HG02610 (cell line): ENCODE measurements at regions not wholly inside any gene's neighbourhood (a gene's known extent, or its start where the extent isn't known, plus 50 kb on each side); places are given as distances from the start of the nearest gene placed in this dataset.
"Not testable (repeated sequence)": the region's sequence is repeated elsewhere in the genome, so short reads cannot be mapped to it uniquely, and the experiment has no call there.

Source experiments
- ATAC-seq: cut with Tn5 transposase; IDR thresholded peaks from one replicate; pipeline ENCODE4 v1.9.1; 2021; ENCODE audit warnings: mild to moderate bottlenecking, moderate library complexity; ENCODE audit not compliant: unreplicated experiment

- no peak for ATAC-seq
Observed at GRCh38 chr2:241956521-241957110, 87.1 kb downstream of the RTP5 start.

- ATAC-seq = no peak
Observed at GRCh38 chr2:241957276-241957675, 87.7 kb downstream of the RTP5 start.

DNA sequence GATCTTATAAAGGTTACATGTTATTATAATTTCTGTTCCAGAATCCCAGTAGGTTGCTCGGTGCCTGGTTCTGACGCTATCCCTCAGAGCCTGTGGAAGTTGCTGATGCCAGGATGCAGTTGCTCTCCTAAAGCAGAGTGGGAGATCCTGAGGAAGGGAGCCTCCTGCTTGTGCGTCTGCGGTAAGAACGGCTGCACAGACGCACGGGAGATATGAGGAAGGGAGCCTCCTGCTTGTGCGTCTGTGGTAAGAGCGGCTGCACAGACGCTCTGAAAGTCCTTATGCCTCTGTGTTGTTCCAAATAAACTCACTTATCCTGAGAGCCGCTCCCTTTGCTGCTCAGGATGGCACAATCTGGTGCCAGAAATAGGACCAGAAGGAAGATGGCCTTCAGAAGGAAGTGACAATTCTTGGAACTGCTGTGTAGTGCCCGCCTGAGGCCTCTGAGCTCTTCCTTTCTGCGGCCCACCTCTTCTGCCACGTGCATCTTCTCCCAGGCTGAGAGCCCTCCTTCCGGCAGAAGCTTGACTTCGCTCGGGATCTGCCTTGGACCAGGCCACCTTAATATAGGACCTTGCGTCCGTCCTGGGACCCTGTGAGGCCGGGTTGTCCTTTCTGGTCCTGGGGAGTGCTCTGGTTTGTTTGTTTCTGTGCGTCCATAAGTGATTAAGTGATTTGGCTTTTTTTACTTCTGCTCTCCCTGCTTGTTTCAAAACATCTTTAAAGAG is 89.5 kb downstream of the RTP5 start:
- no peak for ATAC-seq

DNA sequence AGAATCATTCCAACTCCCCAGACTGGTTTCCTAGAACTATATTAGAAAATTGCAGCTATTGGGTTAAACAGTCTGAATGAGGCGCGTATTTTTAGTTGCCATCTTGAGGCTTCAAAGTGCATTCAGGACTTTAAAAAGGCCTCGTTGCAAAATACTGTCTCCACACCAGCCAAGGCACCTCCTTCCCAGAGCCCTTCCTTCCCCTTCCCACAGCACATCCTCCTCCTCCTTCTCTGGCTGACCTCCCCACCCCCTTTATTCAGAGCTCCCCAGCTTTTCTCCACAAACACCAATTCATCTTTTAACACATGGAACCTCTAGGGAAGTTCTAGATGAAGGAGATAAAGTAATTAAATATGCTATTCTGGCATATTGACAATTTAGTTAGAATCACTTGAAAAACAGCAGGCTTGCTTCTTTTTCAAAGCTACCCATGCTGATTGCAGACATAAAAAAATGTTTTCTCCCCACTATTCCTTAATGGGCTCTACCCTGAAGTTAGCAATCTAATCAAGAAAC is 90.3 kb downstream of the RTP5 start:
- no peak for ATAC-seq

GRCh38 chr2:241961454-241961853 is 91.9 kb downstream of the RTP5 start:
- ATAC-seq = no peak

- no peak for ATAC-seq
Observed at GRCh38 chr2:241964133-241964532, 94.6 kb downstream of the RTP5 start.

GRCh38 chr2:241965931-241966412 is 96.4 kb downstream of the RTP5 start:
- ATAC-seq = peak; percentile 77

DNA sequence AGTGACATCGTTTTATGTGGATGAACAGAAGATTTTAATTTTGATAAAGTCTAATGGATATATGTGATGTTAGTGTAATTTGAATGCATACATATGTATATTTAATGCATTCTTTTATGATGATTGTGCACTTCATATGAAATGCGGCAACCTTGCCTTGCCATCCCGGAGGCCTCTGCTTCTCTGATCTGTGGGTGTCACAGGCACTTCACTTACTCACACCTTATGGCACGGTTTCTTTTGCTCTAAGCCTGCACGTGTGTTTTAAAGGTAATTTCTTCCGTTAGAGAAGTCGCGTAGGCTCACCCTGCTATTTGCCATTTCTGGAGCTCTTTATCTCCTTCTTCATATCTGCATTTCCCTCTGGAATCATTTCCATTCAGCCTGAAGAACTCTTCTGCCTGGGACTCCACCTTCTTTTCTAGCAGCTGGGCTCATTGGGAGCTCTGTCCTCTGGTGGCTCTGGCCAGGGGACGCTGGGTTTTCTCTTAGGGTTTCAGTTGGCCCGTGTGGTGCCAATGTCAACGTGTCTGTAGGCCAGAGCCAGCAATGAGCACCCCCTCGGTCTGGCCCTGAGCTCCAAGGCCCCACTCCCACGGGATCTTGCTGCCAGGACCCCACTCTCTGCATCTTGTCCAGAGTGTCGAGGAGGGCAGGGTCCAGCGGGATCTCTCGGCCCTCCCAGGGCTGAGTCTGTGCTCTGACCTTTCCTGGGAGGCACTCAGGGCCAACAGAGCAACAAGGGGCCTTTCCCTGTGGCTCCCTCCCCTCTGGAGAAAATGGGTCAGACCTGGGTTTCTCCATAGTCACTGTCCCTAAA is 97.3 kb downstream of the RTP5 start:
- no peak for ATAC-seq

GRCh38 chr2:241967467-241968144 is 98.1 kb downstream of the RTP5 start:
- ATAC-seq = no peak

DNA sequence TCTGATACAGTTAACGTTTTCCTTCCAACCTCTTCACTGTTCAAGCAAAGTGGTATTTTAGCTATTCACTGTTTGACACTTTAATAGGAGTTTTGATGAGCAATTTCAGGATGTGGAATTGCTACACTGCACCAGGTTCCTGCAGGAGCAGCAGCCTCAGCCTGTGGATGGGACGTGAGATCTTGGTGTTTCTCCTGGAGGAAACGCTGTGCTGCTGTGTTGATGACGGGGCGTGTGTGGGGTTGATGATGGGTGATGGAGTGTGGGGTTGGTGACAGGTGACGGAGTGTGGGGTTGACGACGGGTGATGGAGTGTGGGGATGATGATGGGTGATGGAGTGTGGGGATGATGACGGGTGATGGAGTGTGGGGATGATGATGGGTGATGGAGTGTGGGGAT is 98.9 kb downstream of the RTP5 start:
- ATAC-seq = no peak

GRCh38 chr2:241969182-241969581 is 99.7 kb downstream of the RTP5 start:
- not testable (repeated sequence) for ATAC-seq

- ATAC-seq = no peak
Observed at GRCh38 chr2:241970716-241971115, 101.2 kb downstream of the RTP5 start.

DNA sequence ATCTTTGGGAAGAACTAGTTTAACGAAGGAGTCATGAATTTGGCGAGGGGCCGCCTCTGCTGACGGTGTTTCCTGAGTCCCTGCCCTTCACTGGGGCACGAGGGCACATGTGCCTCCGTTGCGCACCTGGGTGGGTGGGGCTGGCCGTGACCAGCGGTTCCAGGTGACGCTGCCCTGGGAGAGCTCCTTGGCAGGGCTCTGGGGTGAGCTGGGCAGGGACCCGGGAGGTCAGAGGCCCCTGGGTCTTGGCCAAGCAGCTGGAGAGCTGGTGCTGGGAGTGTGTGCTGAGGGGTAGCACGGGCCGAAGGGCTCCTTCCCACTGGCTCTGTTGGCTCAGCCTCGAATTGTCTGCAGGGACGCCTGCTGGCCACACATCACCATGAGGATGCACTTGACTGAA is 104.6 kb downstream of the RTP5 start:
- ATAC-seq = no peak

- ATAC-seq = no peak
Observed at GRCh38 chr2:241974851-241975592, 105.5 kb downstream of the RTP5 start.

- no peak for ATAC-seq
Observed at GRCh38 chr2:241975593-241976284, 106.2 kb downstream of the RTP5 start.

- no peak for ATAC-seq
Observed at GRCh38 chr2:241976296-241976695, 106.8 kb downstream of the RTP5 start.

DNA sequence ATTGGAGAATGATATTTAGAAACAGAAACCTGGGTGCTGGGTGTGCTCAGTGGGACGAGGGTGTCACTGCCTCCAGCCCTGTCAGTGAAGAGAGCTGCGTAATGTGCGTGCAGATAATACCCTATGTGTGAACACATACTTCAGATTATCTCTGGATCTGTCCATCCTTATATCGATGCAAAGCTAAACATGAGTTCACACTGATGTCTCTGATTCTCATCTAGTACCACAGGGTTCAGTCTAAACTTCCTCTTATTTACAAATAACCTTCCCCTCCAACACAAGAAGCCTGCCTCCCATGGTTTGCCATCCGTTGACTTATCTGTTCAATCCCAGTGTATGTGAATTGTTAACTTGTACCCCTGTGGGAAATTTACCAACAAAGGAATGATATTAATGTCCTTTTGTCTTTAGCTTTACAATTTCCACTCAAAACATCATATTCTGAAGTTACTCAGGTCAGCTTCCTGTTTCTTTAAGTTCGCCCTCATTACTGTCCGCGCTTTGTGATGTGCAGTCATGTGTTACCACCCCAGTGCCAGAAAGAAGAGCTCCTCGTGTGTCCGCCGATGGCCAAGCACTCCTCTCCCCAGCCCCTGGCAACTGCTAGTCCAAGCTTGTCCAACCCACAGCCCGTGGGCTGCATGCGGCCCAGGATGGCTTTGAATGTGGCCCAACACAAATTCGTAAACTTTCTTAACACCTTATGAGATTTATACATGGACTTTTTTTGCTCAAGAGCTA is 108.2 kb downstream of the RTP5 start:
- ATAC-seq = no peak

DNA sequence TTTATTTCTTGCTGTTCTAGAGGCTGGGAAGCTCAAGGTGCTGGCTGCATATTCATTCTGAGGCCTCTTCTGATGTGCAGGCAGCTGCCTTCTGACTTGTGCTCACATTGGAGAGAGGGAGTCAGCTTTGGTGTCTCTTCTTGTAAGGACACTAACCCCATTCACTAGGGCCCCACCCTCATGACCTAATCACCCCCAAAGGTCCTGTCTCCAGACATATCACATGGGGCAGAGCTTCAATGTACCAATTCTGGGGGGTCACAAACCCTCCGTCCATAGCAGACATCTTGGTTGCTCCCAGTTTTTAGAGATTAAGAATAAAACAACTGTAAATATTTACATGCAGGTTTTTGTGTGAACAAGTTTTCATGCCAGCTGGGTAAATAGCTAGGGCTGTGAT is 109.1 kb downstream of the RTP5 start:
- no peak for ATAC-seq

DNA sequence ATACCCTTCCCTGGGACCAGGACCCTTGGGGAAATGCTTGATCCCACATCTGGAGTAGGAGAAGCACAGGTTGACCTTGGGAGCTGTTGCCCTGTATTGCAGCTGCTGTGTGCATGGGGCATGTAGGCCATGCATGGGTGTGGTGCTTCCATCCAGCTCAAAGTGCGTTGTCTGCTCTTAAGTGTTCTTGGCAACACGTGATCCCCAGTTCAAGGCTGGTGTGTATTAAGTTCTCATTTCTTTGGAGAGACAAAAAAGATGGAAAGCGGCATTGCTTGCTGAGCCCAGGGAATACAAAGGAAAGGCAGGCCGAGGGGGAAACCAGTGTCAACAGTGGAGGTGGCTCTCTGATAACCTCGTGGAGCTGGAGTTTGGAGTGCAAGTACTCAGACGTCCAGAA is 110.7 kb downstream of the RTP5 start:
- no peak for ATAC-seq
